ENCODE measurements at regions not wholly inside any gene's neighbourhood (a gene's known extent, or its start where the extent isn't known, plus 50 kb on each side); places are given as distances from the start of the nearest gene placed in this dataset.
A peak's percentile ranks its signal among the peaks of the same experiment; 100 is the strongest.

DNA sequence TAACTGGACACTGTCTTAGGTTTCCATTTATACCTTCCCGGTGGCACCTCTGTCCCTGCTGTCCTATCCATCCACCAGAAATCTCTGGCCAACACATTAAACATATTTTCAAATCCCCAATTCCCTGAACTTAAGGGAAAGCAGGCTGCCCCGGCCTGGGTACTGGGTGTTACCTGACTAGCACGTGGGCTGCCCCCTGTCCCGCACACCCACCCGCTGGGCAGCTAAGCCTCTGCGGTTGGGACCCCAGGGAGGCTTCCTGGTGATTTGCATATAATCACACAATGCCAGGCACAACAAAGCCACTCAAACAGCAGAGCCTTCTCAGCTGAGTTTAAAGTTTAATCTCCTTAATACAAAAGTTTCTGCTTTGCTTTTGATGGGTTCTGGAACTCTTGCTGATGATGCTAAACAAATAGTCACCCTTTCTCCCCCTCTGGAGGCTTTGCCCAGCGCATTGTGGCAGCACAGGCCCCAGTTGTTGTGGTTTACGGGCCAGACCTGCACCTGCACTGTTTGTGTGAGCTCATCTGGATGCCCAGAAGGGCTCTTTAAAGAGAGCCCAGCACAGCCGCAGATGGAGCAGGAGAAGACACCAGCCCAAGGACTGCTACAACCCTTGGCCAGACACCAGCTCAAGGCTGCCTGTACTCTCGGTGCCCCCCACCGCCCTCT, 59.9 kb upstream of the POU2AF1 start:
- TF ChIP-seq, protein P1, sequence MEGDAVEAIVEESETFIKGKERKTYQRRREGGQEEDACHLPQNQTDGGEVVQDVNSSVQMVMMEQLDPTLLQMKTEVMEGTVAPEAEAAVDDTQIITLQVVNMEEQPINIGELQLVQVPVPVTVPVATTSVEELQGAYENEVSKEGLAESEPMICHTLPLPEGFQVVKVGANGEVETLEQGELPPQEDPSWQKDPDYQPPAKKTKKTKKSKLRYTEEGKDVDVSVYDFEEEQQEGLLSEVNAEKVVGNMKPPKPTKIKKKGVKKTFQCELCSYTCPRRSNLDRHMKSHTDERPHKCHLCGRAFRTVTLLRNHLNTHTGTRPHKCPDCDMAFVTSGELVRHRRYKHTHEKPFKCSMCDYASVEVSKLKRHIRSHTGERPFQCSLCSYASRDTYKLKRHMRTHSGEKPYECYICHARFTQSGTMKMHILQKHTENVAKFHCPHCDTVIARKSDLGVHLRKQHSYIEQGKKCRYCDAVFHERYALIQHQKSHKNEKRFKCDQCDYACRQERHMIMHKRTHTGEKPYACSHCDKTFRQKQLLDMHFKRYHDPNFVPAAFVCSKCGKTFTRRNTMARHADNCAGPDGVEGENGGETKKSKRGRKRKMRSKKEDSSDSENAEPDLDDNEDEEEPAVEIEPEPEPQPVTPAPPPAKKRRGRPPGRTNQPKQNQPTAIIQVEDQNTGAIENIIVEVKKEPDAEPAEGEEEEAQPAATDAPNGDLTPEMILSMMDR (IDR thresholded peaks at IDR 0.05; ENCODE audit: low read depth, low read length, missing control alignments), result no peak
- DNase-seq (ENCODE audit: extremely low read depth, low read depth), result no peak
- H3K4me3 ChIP-seq (replicated peaks; ENCODE audit: low read depth, low read length), result no peak overlapping the region

DNA sequence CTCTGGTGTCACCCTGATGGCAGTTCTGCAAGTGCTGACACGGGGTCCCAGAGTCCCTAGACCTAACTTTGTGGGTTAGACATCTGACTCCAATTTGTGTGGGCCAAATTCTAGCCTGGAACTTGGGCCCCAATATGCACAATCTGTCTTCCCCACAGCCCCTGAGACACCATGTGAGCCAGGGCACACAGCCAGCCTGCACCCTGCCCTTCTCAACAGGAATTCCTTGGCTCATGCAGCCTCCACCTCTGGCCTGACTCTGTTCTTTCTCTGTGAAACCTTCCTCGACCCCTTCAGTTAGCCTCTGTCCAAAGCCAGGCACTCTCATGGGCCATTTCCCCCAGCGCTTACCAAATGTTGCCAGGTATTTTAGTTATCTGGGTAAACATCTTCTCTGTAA, 59.1 kb upstream of the POU2AF1 start:
- no peak for DNase-seq (ENCODE audit: extremely low read depth, low read depth)
- TF ChIP-seq, protein P1 (IDR thresholded peaks at IDR 0.05; ENCODE audit: low read depth, low read length, missing control alignments), result no peak
- H3K4me3 ChIP-seq (replicated peaks; ENCODE audit: low read depth, low read length), result no peak overlapping the region

- TF ChIP-seq, protein P1 (IDR thresholded peaks at IDR 0.05; ENCODE audit: low read depth, low read length, missing control alignments), result no peak
- H3K4me3 ChIP-seq (replicated peaks; ENCODE audit: low read depth, low read length), result no peak overlapping the region
- no peak for DNase-seq (ENCODE audit: extremely low read depth, low read depth)
These were observed 56.1 kb upstream of the POU2AF1 start for GRCh38 chr11:111435046-111435698.

DNA sequence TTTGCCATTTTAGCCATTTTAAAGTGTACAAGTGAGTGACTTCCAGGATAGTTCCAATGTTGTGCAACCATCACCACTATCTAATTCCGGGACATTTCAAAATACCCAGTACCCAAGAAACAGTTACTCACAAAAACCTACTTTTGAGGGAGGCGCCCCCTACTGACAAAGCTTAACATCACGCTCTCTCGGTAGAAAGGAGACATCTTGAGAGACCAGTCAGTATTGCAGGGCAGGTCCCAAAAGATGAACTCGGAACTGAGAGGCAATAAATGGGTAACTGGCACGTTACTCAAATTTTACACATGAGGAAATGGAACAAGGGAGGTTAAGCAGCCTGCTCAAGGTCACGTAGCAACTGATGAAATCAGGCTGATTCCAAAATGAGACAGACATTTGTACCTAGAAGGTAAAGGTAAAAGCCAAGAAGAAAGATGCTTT, 50.0 kb upstream of the POU2AF1 start:
- TF ChIP-seq, protein P1 (IDR thresholded peaks at IDR 0.05; ENCODE audit: low read depth, low read length, missing control alignments), result peak; percentile 78
- no peak overlapping the region for H3K4me3 ChIP-seq (replicated peaks; ENCODE audit: low read depth, low read length)
- DNase-seq (ENCODE audit: extremely low read depth, low read depth), result no peak

All from HFF-Myc (cell line).